ENCODE measurements at regions not wholly inside any gene's neighbourhood (a gene's known extent, or its start where the extent isn't known, plus 50 kb on each side); places are given as distances from the start of the nearest gene placed in this dataset.

DNA sequence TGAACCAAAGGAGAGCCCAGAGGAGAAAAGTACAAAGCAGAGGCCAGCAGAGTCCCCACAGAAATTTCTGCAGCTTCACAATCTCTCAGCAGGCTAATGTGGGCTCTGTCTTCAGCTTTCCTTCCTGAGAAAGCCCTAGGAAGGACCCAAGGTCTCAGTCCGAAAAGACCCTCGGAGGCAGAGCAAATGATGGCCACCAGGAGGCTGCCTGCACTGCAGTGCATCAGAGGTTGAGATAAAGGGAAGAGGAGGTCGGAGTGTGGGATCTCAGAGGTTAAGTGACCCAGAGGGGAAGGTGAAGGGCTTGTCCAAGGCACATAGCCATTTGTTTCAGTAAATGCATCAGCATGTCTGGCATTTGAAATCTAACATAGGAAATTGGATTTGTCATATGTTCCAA is 299.1 kb upstream of the SLC14A2 start:
- Histone ChIP-seq H3K36me3 (ENCODE audit: low read depth, missing control alignments) (no peaks in the 10 kb centered on the region), H3K9me3 (no peaks in the 10 kb centered on the region), H3K27me3 (no peaks in the 10 kb centered on the region), H3K4me1 (peaks cover 3% of the 10 kb centered on the region), H3K4me3 (no peak overlapping the region), H3K27ac (no peak overlapping the region)
- intact Hi-C loops (cut with DNase I; ENCODE audit: low total_unique reads): no loop called here
- TF ChIP-seq, protein P1, sequence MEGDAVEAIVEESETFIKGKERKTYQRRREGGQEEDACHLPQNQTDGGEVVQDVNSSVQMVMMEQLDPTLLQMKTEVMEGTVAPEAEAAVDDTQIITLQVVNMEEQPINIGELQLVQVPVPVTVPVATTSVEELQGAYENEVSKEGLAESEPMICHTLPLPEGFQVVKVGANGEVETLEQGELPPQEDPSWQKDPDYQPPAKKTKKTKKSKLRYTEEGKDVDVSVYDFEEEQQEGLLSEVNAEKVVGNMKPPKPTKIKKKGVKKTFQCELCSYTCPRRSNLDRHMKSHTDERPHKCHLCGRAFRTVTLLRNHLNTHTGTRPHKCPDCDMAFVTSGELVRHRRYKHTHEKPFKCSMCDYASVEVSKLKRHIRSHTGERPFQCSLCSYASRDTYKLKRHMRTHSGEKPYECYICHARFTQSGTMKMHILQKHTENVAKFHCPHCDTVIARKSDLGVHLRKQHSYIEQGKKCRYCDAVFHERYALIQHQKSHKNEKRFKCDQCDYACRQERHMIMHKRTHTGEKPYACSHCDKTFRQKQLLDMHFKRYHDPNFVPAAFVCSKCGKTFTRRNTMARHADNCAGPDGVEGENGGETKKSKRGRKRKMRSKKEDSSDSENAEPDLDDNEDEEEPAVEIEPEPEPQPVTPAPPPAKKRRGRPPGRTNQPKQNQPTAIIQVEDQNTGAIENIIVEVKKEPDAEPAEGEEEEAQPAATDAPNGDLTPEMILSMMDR (IDR thresholded peaks at IDR 0.05): no peak
- TF ChIP-seq POLR2A (IDR thresholded peaks at IDR 0.05): no peak
- WGBS, 2 donors: 95 to 96% methylated on average over 3 of the region's 3 CpGs
- DNase-seq: no peak

GRCh38 chr18:45317948-45318640 is 297.2 kb upstream of the SLC14A2 start:
- DNase-seq: peak; percentile 19
- H3K27ac ChIP-seq: no peak overlapping the region
- TF ChIP-seq POLR2A (IDR thresholded peaks at IDR 0.05): no peak
- TF ChIP-seq, protein P1 (IDR thresholded peaks at IDR 0.05): no peak
- H3K9me3 ChIP-seq: no peaks in the 10 kb centered on the region
- no peaks in the 10 kb centered on the region for H3K36me3 ChIP-seq (ENCODE audit: low read depth, missing control alignments)
- peaks cover 10% of the 10 kb centered on the region for H3K4me1 ChIP-seq
- H3K4me3 ChIP-seq: no peak overlapping the region
- H3K27me3 ChIP-seq: no peaks in the 10 kb centered on the region
- 73 to 86% methylated on average over 10 of the region's 10 CpGs for WGBS, 2 donors
- intact Hi-C loops (cut with DNase I; ENCODE audit: low total_unique reads): no loop called here

DNA sequence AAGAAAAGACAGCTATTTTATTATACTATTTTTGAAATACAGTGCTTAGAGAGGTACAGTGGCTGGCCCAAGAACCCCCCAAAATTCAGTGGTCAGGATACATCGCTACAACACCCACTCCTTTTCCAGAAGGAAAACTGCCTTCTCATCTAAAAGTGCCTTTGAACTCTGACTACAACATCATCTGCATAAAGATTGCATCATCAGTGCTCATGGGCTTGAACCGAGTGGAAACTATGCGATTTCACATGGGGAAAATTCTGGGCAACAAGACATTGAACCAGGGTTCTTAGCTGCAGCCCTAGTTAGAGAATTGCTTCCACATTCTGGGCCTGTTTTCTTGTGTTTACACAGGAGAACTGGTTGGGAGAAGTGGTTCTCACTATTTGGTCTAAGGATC is 294.6 kb upstream of the SLC14A2 start:
- intact Hi-C loops (cut with DNase I; ENCODE audit: low total_unique reads): no loop called here
- no peak overlapping the region for H3K4me3 ChIP-seq
- no peaks in the 10 kb centered on the region for H3K27me3 ChIP-seq
- H3K36me3 ChIP-seq (ENCODE audit: low read depth, missing control alignments): no peaks in the 10 kb centered on the region
- 81 to 84% methylated on average over 3 of the region's 3 CpGs for WGBS, 2 donors
- H3K27ac ChIP-seq: no peak overlapping the region
- peaks cover 16% of the 10 kb centered on the region for H3K4me1 ChIP-seq
- no peak for DNase-seq
- no peaks in the 10 kb centered on the region for H3K9me3 ChIP-seq
- TF ChIP-seq, protein P1 (IDR thresholded peaks at IDR 0.05): no peak
- no peak for TF ChIP-seq POLR2A (IDR thresholded peaks at IDR 0.05)

DNA sequence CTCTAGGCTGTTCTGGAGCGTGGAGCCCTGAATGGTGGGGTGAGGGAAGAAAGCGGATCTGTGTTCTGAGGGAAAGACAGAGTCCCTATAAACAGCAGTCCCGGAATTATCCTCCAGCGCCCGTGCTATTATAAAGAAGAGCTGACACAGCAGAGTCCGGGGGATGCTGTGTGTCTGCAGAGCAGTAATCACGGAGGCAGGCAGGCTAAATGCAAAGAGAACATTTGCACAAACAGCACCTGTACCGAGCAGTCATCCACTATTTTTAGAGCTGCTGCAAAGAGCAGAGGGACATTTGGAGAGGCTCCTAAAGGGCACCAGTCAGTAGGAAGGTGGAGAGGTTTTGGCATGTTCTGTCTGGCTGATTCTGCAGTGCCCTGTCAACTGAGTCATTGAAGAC is 293.8 kb upstream of the SLC14A2 start:
- Histone ChIP-seq H3K27ac (no peak overlapping the region), H3K4me1 (peaks cover 16% of the 10 kb centered on the region), H3K27me3 (no peaks in the 10 kb centered on the region), H3K4me3 (no peak overlapping the region), H3K9me3 (no peaks in the 10 kb centered on the region), H3K36me3 (ENCODE audit: low read depth, missing control alignments) (no peaks in the 10 kb centered on the region)
- no peak for TF ChIP-seq POLR2A (IDR thresholded peaks at IDR 0.05)
- TF ChIP-seq, protein P1 (IDR thresholded peaks at IDR 0.05): no peak
- WGBS, 2 donors: 50 to 60% methylated on average over 8 of the region's 8 CpGs
- intact Hi-C loops (cut with DNase I; ENCODE audit: low total_unique reads): no loop called here
- DNase-seq: no peak

GRCh38 chr18:45322343-45322742 is 292.9 kb upstream of the SLC14A2 start:
- peaks cover 16% of the 10 kb centered on the region for H3K4me1 ChIP-seq
- TF ChIP-seq POLR2A (IDR thresholded peaks at IDR 0.05): no peak
- TF ChIP-seq, protein P1 (IDR thresholded peaks at IDR 0.05): no peak
- no peak overlapping the region for H3K4me3 ChIP-seq
- intact Hi-C loops (cut with DNase I; ENCODE audit: low total_unique reads): no loop called here
- no peak for DNase-seq
- WGBS, 2 donors: 70 to 72% methylated on average over 4 of the region's 4 CpGs
- H3K27ac ChIP-seq: no peak overlapping the region
- no peaks in the 10 kb centered on the region for H3K9me3 ChIP-seq
- no peaks in the 10 kb centered on the region for H3K27me3 ChIP-seq
- H3K36me3 ChIP-seq (ENCODE audit: low read depth, missing control alignments): no peaks in the 10 kb centered on the region
